Sigmoid colon (tissue), 4 donors: ENCODE measurements at regions not wholly inside any gene's neighbourhood (a gene's known extent, or its start where the extent isn't known, plus 50 kb on each side); places are given as distances from the start of the nearest gene placed in this dataset.

Source experiments
- CTCF ChIP-seq, 4 experiments: fragments of 450-650 bp in 3 of 4; fragments of 200-600 bp in 1 of 4; IDR thresholded peaks; one replicate each; pipeline ENCODE4 v1.5.1; 2016 to 2019; ENCODE audit warnings: antibody characterized with exemption in 4 of 4, mild to moderate bottlenecking in 3 of 4, moderate library complexity in 2 of 4
- EP300 ChIP-seq, 4 donors: sonication (generic); formaldehyde crosslinking; IDR thresholded peaks; one replicate each; pipeline ENCODE4 v1.6.1; 2017; ENCODE audit warnings: antibody characterized with exemption in 4 of 4
- POLR2AphosphoS5 ChIP-seq, 4 donors: sonication (generic); formaldehyde crosslinking; IDR thresholded peaks; one replicate each; pipeline ENCODE4 v1.6.1; 2017; ENCODE audit warnings: antibody characterized with exemption in 4 of 4

- no peak for TF ChIP-seq CTCF (IDR thresholded peaks at IDR 0.05)
- no peak for TF ChIP-seq POLR2AphosphoS5 (IDR thresholded peaks at IDR 0.05)
- TF ChIP-seq EP300 (IDR thresholded peaks at IDR 0.05): no peak
Measured at GRCh38 chr3:40828741-40829415, 304.1 kb downstream of the ZNF621 start.
